Fibroblast of villous mesenchyme (primary cell): ENCODE measurements at regions not wholly inside any gene's neighbourhood (a gene's known extent, or its start where the extent isn't known, plus 50 kb on each side); places are given as distances from the start of the nearest gene placed in this dataset.

Experiments
- DNase-seq: peaks from one replicate; pipeline ENCODE4 v3.0.0-alpha.2; 2010; ENCODE audit warnings: low read depth
- H3K4me3 ChIP-seq: 2 replicates; pipeline ENCODE4 v1.5.1; 2011; ENCODE audit warnings: low read depth, mild to moderate bottlenecking, low read length
- CTCF ChIP-seq: IDR thresholded peaks from 2 replicates; pipeline ENCODE4 v1.5.1; 2012; ENCODE audit warnings: low read depth, mild to moderate bottlenecking, low read length; ENCODE audit not compliant: insufficient read depth

GRCh38 chr5:164881442-164881841 is 1376.0 kb downstream of the MAT2B start:
- TF ChIP-seq CTCF: no peak
- H3K4me3 ChIP-seq: no peak overlapping the region
- DNase-seq: no peak

GRCh38 chr5:164885179-164885578 is 1379.8 kb downstream of the MAT2B start:
- no peak for TF ChIP-seq CTCF
- H3K4me3 ChIP-seq: no peak overlapping the region
- no peak for DNase-seq

GRCh38 chr5:164893071-164893470 is 1387.7 kb downstream of the MAT2B start:
- no peak for DNase-seq
- H3K4me3 ChIP-seq: no peak overlapping the region
- TF ChIP-seq CTCF: no peak

GRCh38 chr5:164898705-164899104 is 1393.3 kb downstream of the MAT2B start:
- H3K4me3 ChIP-seq: no peak overlapping the region
- no peak for TF ChIP-seq CTCF
- no peak for DNase-seq

GRCh38 chr5:164909673-164910072 is 1404.3 kb downstream of the MAT2B start:
- no peak for DNase-seq
- H3K4me3 ChIP-seq: no peak overlapping the region
- TF ChIP-seq CTCF: no peak

GRCh38 chr5:164921722-164922121 is 1416.3 kb downstream of the MAT2B start:
- DNase-seq: no peak
- H3K4me3 ChIP-seq: no peak overlapping the region
- TF ChIP-seq CTCF: no peak

GRCh38 chr5:164934039-164934438 is 1428.6 kb downstream of the MAT2B start:
- TF ChIP-seq CTCF: no peak
- no peak for DNase-seq
- H3K4me3 ChIP-seq: no peak overlapping the region
